Cardiac septum (tissue), 1 donor: ENCODE measurements at regions not wholly inside any gene's neighbourhood (a gene's known extent, or its start where the extent isn't known, plus 50 kb on each side); places are given as distances from the start of the nearest gene placed in this dataset.
"Not testable (repeated sequence)": the region's sequence is repeated elsewhere in the genome, so short reads cannot be mapped to it uniquely, and the experiment has no call there.

Experiments
- DNase-seq: peaks from one replicate; pipeline ENCODE4 v3.0.0-alpha.2; 2020; ENCODE audit warnings: low spot score
- intact Hi-C: fragments of 100-400 bp; cut with DNase I; formaldehyde crosslinking; loops from one replicate; pipeline ENCODE4 v1.14.0; 2022
- donor health status: DM: no; HTN: no; CAD: no.

DNA sequence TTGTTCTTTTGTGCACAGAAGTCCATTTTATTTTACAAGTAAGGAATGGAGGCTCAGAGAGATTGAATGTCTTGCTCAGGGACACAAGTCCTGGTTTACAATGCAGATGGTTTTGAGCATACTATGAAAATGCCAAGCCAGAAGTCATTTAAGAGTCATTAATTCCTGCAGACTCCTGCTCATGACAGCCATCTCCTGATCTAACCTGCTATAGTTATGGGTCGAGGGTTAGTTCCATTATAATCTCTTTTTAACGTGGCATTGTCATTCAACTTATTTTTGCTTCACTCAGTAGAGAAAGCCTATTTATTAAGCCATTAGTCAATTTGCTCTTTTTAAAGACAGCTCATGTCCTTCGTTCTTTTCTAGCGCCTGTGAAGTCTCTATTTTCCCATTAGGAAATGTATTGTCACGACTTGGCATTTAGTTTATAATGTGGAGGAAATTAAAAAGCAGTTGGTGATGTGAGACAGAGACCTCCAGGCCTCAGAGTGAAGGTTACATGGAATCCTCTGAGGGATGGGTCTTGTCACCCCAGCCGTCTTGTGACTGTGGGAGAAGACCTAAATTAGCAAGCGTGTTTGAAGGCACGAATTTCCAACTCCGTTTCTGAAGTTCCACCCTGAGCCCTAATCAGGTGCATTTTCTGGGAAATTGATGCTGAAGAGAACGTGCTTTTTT lies 84.1 kb downstream of the ACTBL2 start:
- intact Hi-C loops, result no loop called here
- no peak for DNase-seq

GRCh38 chr5:57396701-57397100 lies 85.9 kb downstream of the ACTBL2 start:
- intact Hi-C loops, result no loop called here
- DNase-seq, result no peak

DNA sequence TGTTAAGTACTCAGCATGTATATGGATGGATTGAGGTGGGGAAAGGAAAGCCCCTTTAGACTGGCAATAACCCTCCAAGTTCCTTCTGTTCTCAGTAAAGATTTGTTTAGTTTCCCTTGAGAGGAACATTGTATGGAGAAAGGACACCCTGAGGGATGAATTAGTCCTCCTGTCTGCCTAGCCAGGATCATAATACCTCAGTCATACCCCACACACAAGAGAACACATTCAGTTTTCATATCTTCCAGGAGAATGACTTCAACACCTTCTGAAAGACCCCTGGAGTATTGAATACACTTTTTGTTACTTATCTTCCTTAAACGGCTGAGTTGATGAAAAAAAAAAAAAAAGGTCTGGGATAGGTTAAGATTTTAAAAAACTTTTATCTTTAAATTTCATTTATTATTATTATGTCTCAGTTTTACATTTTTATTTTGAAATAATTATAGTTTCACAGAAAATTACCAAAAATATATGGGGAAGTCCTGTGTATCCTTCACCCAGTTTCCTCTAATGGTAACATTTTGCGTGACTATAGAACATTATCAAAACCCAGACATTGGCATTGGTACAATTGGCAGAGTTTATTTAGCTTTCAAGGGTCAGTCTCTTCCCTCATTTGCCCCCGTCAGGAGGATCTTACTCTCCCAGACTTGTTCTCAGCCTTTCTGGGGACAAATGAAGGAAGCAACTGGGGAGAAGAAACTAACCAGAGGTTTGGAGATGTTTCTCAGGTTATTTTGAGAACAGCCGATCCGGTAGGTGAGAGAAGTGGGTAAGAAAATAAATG lies 88.0 kb downstream of the ACTBL2 start:
- intact Hi-C loops, result no loop called here
- no peak for DNase-seq

GRCh38 chr5:57386958-57387357 lies 95.7 kb downstream of the ACTBL2 start:
- no peak for DNase-seq
- intact Hi-C loops, result no loop called here

- intact Hi-C loops, result no loop called here
- no peak for DNase-seq
These were observed 99.3 kb downstream of the ACTBL2 start for GRCh38 chr5:57383093-57383861.

DNA sequence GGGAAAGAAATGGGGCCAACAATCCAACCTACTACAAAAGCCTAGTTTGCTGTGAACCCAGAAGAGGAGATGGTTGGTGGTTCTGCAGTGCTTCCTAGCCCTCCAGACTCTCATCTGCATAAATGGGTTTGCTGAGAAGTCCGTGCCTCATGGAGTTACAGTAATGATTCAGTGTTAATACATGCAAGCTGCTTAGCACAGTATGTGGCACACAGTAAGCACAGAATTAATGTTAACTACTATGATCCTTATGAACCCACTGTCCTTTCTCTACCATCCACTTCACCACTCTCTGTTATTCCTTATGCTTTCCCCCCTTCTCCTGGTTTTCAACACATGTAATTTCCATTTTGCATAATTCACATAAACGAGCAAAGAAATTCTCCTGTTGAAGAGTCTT lies 100.0 kb downstream of the ACTBL2 start:
- intact Hi-C loops, result no loop called here
- DNase-seq, result no peak

DNA sequence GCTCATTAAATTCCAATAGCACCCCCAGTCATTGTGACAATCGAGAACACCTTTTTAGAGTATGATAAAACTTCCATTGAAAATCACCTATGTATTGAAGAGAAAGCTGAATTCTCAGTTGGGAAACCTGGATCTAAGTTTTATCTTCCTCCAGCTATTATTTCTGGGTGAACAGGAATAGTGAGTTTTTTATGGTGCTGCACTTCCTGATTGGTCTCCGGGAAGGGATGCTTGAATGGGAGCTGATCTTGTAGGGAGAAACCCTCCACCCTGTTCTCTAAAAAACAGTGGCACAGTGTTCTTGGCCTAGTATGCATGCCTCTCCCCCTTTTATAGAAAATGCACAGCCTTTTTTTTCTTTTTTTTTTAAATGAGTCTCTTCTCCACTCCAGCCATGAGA lies 112.2 kb downstream of the ACTBL2 start:
- intact Hi-C loops, result no loop called here

GRCh38 chr5:57368010-57368409 lies 114.6 kb downstream of the ACTBL2 start:
- DNase-seq, result no peak
- intact Hi-C loops, result no loop called here

More for the DNA sequence above, 112.2 kb downstream of the ACTBL2 start:
- no peak for DNase-seq

DNA sequence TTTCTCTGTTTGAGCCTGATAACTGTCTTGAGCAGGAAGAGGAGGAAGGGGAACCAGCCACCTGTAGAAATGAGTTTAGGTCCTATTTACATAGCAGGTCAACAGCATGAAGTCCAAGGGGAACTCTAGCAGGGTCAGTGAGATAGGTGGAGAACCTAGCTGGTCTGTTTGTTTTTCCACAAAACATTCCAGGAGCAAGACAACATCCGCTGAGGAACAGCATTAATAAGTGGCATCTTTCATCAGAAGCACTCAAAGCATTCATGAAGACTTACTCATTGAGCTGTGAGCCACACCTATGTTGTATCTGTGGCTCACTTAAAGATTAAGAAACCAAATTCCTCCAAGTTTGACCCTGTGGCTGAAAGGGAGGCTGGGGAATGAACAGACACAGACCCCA lies 115.9 kb downstream of the ACTBL2 start:
- intact Hi-C loops, result no loop called here
- no peak for DNase-seq

GRCh38 chr5:57362951-57363350 lies 119.7 kb downstream of the ACTBL2 start:
- no peak for DNase-seq
- intact Hi-C loops, result no loop called here

DNA sequence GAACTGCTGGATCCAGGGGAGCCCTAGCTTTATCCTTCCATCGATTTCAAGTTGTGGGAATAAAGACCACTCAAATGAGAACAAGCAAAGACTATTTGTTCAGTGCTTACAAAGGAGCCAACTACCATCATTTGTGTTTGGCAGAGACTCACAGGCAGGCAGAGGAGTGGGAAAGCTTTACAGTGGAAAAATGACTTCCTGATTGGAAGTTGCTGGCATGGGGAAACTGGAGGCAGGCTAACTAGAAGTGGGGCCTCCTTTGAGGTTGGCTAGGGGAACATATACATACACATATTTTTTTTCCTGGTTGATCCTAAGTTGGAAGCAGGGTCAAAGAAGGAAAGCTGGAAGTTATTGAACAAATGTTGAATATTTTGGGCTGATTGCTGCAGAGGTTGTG lies 121.7 kb downstream of the ACTBL2 start:
- intact Hi-C loops, result no loop called here
- no peak for DNase-seq

DNA sequence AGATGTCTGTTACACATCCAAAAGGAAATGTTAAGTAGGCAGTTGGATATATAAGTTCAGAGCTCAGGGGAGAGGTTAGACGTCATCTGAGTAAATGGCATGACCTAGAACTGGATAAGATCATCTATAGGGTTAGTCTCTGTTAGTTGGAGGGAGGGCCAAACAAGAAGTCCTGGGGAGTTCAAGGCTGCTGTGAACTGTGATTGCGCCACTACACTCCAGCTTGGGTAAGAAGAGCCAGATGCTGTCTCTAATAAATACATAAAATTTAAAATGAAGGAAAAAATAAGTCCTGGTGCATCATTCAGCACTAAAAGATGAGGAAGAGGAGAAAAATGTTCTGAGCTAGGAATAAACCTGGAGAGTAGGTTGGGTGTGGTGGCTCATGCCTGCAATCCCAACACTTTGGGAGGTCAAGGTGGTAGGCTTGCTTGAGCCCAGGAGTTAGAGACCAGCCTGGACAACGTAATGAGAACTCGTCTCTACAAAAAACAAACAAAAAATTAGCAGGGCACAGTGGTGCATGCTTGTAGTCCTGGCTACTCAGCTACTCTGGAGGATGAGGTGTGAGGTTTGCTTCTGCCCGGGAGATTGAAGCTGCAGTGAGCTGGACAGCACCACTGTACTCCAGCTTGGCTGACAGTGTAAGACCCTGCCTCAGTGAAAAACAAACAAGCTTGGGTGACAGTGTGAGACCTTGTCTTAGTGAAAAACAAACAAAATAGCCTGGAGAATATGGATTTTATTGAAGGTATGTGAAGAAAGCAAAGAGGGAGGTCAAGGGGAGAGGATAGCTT lies 123.6 kb downstream of the ACTBL2 start:
- intact Hi-C loops, result no loop called here
- no peak for DNase-seq

DNA sequence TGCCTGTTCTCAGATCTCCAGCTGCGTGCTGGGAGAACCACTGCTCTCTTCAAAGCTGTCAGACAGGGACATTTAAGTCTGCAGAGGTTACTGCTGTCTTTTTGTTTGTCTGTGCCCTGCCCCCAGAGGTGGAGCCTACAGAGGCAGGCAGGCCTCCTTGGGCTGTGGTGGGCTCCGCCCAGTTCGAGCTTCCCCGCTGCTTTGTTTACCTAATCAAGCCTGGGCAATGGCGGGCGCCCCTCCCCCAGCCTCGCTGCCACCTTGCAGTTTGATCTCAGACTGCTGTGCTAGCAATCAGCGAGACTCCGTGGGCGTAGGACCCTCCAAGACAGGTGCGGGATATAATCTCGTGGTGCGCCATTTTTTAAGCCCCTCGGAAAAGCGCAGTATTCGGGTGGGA lies 125.8 kb downstream of the ACTBL2 start:
- DNase-seq, intact Hi-C loops: not testable (repeated sequence)

GRCh38 chr5:57349214-57349613 lies 133.4 kb downstream of the ACTBL2 start:
- no peak for DNase-seq
- intact Hi-C loops, result loop anchor here (10.0 kb wide), 1 partner anchor 276 kb away; no protein-coding TSS in a partner anchor

DNA sequence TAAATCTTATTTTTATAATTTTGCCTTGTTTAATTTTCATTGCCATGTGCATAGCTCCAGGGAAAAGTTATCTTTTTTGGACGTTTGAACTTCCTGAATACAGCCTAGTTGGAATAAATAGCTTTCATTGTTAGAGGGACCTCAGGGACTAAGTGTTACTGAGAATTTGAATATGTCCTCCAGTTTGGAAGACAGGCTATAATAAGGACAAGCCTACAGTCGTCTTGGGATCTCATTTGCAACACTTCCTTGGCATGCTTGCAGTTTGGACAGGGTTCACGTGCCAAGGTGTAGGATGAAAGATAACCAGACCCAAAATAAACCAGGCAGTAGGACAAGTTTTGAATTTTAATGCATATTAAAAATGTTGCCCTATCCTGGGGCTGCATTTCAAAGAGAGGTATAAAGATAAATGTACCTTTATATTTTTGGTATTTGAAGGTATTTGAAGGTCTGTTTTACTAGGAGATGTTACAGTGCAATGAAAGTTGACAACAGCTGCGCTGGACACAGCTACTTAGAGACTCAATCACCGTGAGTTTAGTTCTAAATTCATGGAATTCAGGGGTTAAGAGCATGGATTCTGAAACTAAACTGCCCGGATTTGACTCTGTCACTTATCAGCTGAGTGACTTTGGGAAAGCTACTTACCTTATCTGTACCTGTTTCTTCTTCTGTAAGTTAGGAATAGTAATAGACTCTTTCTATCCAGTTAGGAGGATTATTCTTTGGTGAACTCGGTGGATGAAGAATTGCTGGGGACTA lies 134.1 kb downstream of the ACTBL2 start:
- intact Hi-C loops, result loop anchor here (10.0 kb wide), 1 partner anchor 276 kb away; no protein-coding TSS in a partner anchor
- DNase-seq, result no peak

DNA sequence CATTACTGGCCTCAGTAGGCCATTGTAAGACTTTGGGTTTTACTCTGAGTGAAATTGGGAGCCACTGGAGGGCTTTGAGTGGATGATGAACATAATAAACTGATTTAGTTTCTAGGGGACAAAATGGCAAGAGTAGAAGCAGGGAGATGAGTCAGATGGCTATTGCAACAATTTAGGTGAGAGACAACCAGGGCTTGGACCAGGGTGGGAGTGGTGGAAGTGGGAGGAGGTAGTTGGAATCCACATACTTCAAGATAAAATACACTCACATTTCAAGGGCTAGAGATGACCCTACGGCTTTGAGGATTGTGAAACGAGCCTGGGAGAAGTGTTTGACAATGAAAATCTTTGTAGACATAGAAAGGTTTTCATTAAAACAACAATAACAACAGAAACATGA lies 136.3 kb downstream of the ACTBL2 start:
- DNase-seq, result no peak
- intact Hi-C loops, result loop anchor here (10.0 kb wide), 1 partner anchor 278 kb away; no protein-coding TSS in a partner anchor

- intact Hi-C loops, result loop anchor here (10.0 kb wide), 1 partner anchor 283 kb away; no protein-coding TSS in a partner anchor
- DNase-seq, result no peak
These were observed 141.1 kb downstream of the ACTBL2 start for GRCh38 chr5:57341380-57341979.

GRCh38 chr5:57340681-57341080 lies 141.9 kb downstream of the ACTBL2 start:
- intact Hi-C loops, result loop anchor here (10.0 kb wide), 1 partner anchor 284 kb away; no protein-coding TSS in a partner anchor
- no peak for DNase-seq
